ENCODE measurements at regions not wholly inside any gene's neighbourhood (a gene's known extent, or its start where the extent isn't known, plus 50 kb on each side); places are given as distances from the start of the nearest gene placed in this dataset.

DNA sequence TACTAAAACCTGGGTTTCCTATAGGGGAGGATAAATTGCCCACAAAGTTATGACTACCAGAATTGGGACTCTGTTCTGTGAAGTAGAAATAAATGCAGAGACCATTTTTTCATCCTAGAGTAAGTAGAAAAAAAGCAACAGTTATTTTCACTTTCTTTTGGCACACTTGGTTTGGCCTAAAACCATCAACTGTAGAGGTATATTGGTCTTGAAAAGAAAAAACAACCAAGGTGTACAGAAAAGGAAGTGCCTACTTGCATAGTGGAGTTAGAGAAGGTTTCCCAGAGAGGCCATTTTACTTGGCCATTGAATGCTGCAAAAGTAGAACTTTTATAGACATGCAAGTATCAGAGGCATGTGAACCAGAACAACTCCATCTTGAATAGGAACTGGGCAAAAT, 89.4 kb upstream of the TACR1 start:
- Mint-ChIP-seq H3K9me3 (ENCODE audit: low read depth) (peaks cover 4% of the 10 kb centered on the region), H3K27me3 (peaks cover 3% of the 10 kb centered on the region), H3K4me3 (ENCODE audit: low read depth) (no peak overlapping the region), H3K27ac (no peak overlapping the region), H3K36me3 (ENCODE audit: insufficient read depth) (no peaks in the 10 kb centered on the region), H3K4me1 (ENCODE audit: low read depth) (no peaks in the 10 kb centered on the region)
- TF ChIP-seq, protein P1, sequence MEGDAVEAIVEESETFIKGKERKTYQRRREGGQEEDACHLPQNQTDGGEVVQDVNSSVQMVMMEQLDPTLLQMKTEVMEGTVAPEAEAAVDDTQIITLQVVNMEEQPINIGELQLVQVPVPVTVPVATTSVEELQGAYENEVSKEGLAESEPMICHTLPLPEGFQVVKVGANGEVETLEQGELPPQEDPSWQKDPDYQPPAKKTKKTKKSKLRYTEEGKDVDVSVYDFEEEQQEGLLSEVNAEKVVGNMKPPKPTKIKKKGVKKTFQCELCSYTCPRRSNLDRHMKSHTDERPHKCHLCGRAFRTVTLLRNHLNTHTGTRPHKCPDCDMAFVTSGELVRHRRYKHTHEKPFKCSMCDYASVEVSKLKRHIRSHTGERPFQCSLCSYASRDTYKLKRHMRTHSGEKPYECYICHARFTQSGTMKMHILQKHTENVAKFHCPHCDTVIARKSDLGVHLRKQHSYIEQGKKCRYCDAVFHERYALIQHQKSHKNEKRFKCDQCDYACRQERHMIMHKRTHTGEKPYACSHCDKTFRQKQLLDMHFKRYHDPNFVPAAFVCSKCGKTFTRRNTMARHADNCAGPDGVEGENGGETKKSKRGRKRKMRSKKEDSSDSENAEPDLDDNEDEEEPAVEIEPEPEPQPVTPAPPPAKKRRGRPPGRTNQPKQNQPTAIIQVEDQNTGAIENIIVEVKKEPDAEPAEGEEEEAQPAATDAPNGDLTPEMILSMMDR (IDR thresholded peaks at IDR 0.05; ENCODE audit: unreplicated experiment): no peak
- no peak for DNase-seq (ENCODE audit: low spot score, unreplicated experiment)

GRCh38 chr2:75287624-75288316, 88.5 kb upstream of the TACR1 start:
- Mint-ChIP-seq H3K4me1 (ENCODE audit: low read depth) (no peaks in the 10 kb centered on the region), H3K27me3 (peaks cover 3% of the 10 kb centered on the region), H3K27ac (no peak overlapping the region), H3K9me3 (ENCODE audit: low read depth) (peaks cover under 1% of the 10 kb centered on the region), H3K36me3 (ENCODE audit: insufficient read depth) (no peaks in the 10 kb centered on the region), H3K4me3 (ENCODE audit: low read depth) (no peak overlapping the region)
- no peak for DNase-seq (ENCODE audit: low spot score, unreplicated experiment)
- TF ChIP-seq, protein P1 (IDR thresholded peaks at IDR 0.05; ENCODE audit: unreplicated experiment): no peak

- no peak for DNase-seq (ENCODE audit: low spot score, unreplicated experiment)
- TF ChIP-seq, protein P1 (IDR thresholded peaks at IDR 0.05; ENCODE audit: unreplicated experiment): no peak
- H3K27ac Mint-ChIP-seq: peak overlapping the region; percentile 65
- no peaks in the 10 kb centered on the region for H3K9me3 Mint-ChIP-seq (ENCODE audit: low read depth)
- H3K27me3 Mint-ChIP-seq: peaks cover 3% of the 10 kb centered on the region
- no peak overlapping the region for H3K4me3 Mint-ChIP-seq (ENCODE audit: low read depth)
- no peaks in the 10 kb centered on the region for H3K4me1 Mint-ChIP-seq (ENCODE audit: low read depth)
- no peaks in the 10 kb centered on the region for H3K36me3 Mint-ChIP-seq (ENCODE audit: insufficient read depth)
These were observed 85.0 kb upstream of the TACR1 start for GRCh38 chr2:75284345-75284744.

DNA sequence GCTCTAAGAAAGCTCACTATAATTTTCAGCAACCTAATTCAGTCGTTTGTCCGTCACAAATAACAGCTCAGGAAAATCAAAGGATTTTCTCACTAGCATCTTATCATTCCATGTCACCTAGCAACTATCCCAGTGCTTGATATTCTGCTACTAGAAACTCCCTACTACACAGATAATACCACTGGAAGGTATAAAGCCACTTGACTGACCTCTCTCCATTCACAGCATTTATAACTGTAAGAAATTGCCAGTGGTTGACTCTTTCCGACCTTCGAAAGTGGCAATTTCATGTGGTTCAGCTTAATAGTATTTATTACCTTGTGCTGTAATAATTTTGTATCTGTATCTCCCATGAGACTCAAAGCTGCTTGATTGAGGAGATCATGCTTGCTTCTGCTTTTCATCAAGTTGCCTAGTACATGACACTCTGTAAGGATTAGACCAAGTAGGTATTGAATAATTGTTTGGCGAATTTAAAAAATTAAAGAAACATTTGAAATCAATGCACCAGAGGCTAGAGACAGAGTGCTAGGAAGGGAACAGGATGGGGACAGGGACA, 79.6 kb upstream of the TACR1 start:
- H3K36me3 Mint-ChIP-seq (ENCODE audit: insufficient read depth): peaks cover 1% of the 10 kb centered on the region
- H3K4me3 Mint-ChIP-seq (ENCODE audit: low read depth): no peak overlapping the region
- peaks cover 12% of the 10 kb centered on the region for H3K4me1 Mint-ChIP-seq (ENCODE audit: low read depth)
- peaks cover 6% of the 10 kb centered on the region for H3K9me3 Mint-ChIP-seq (ENCODE audit: low read depth)
- DNase-seq (ENCODE audit: low spot score, unreplicated experiment): no peak
- no peak overlapping the region for H3K27ac Mint-ChIP-seq
- H3K27me3 Mint-ChIP-seq: no peaks in the 10 kb centered on the region
- TF ChIP-seq, protein P1 (IDR thresholded peaks at IDR 0.05; ENCODE audit: unreplicated experiment): no peak

DNA sequence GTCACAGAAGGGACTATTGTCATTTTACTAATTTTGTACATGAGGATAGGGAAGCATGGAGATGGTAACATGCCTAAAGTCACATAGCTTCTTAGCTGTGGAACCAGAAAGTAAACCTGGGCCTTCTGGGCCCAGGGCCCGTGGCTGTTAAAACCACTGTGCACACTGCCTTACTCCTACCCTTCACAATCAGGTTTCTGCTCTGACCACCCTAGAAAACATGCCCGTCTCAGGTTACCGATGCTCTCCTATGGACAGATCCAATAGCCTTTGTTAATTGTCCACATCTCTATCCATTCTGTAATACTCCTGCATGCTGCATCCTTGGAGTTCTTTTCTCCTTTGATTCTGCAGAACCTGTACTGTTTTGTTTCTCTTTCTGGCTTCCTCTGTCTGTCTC, 79.0 kb upstream of the TACR1 start:
- TF ChIP-seq, protein P1 (IDR thresholded peaks at IDR 0.05; ENCODE audit: unreplicated experiment): no peak
- peaks cover 1% of the 10 kb centered on the region for H3K36me3 Mint-ChIP-seq (ENCODE audit: insufficient read depth)
- no peak overlapping the region for H3K27ac Mint-ChIP-seq
- no peak overlapping the region for H3K4me3 Mint-ChIP-seq (ENCODE audit: low read depth)
- no peak for DNase-seq (ENCODE audit: low spot score, unreplicated experiment)
- H3K4me1 Mint-ChIP-seq (ENCODE audit: low read depth): peaks cover 12% of the 10 kb centered on the region
- H3K27me3 Mint-ChIP-seq: no peaks in the 10 kb centered on the region
- peaks cover 10% of the 10 kb centered on the region for H3K9me3 Mint-ChIP-seq (ENCODE audit: low read depth)

Measured in progenitor cell of endocrine pancreas (in vitro differentiated cells).